Mucosa of descending colon (tissue), 3 donors: ENCODE measurements at regions not wholly inside any gene's neighbourhood (a gene's known extent, or its start where the extent isn't known, plus 50 kb on each side); places are given as distances from the start of the nearest gene placed in this dataset.

ENCODE experiments used
- ATAC-seq: fragments of 200-7000 bp; cut with Tn5 transposase; one replicate; pipeline ENCODE4 v1.9.1; 2020; ENCODE audit warnings: mild to moderate bottlenecking, moderate library complexity
- DNase-seq, 3 donors: peaks; one replicate each; pipeline ENCODE4 v3.0.0-alpha.2; 2020
- H3K36me3 ChIP-seq: fragments of 200-600 bp; one replicate; pipeline ENCODE4 v1.8.0; 2021; ENCODE audit warnings: low read depth, mild to moderate bottlenecking
- H3K4me1 ChIP-seq: fragments of 200-600 bp; one replicate; pipeline ENCODE4 v1.8.0; 2021; ENCODE audit warnings: low read depth, mild to moderate bottlenecking
- H3K4me3 ChIP-seq: fragments of 200-600 bp; one replicate; pipeline ENCODE4 v1.8.0; 2021; ENCODE audit warnings: mild to moderate bottlenecking
- H3K9me3 ChIP-seq: fragments of 200-600 bp; one replicate; pipeline ENCODE4 v1.8.0; 2021; ENCODE audit warnings: mild to moderate bottlenecking
- CTCF ChIP-seq: fragments of 200-600 bp; IDR thresholded peaks from one replicate; pipeline ENCODE4 v1.8.0; 2022; ENCODE audit warnings: antibody characterized with exemption, mild to moderate bottlenecking
- intact Hi-C, 2 donors: fragments of 100-400 bp; cut with DNase I in 1 of 2; cut with micrococcal nuclease in 1 of 2; formaldehyde crosslinking; loops; one replicate each; pipeline versions ENCODE4 v1.11.0 to v1.11.1; 2022; cut with DNase I, micrococcal nuclease
- donor health status: DM: no; HTN: no; CAD: no; lungs with moderate emphysema.
- donor health status: DM: no; HTN: no; CAD: no.
- donor health status: DM: no; HTN: yes; CAD: no.

GRCh38 chr12:67742461-67742860, 93.9 kb downstream of the DYRK2 start:
- no peak for DNase-seq
- TF ChIP-seq CTCF: no peak
- H3K4me1 ChIP-seq: peaks cover 6% of the 10 kb centered on the region
- intact Hi-C loops: no loop called here
- no peak for ATAC-seq
- no peak overlapping the region for H3K4me3 ChIP-seq
- no peaks in the 10 kb centered on the region for H3K36me3 ChIP-seq
- no peaks in the 10 kb centered on the region for H3K9me3 ChIP-seq

GRCh38 chr12:67747869-67748742, 99.6 kb downstream of the DYRK2 start:
- ATAC-seq: peak; percentile 87
- Histone ChIP-seq H3K4me3 (no peak overlapping the region), H3K9me3 (no peaks in the 10 kb centered on the region), H3K4me1 (peaks cover 12% of the 10 kb centered on the region), H3K36me3 (no peaks in the 10 kb centered on the region)
- no peak for TF ChIP-seq CTCF
- intact Hi-C loops: no loop called here
- DNase-seq: peak; percentile 56 to 75 (median 61)

GRCh38 chr12:67748743-67749040, 100.1 kb downstream of the DYRK2 start:
- Histone ChIP-seq H3K4me1 (peaks cover 12% of the 10 kb centered on the region), H3K9me3 (no peaks in the 10 kb centered on the region), H3K4me3 (no peak overlapping the region), H3K36me3 (no peaks in the 10 kb centered on the region)
- DNase-seq (peak in 1 of 3 donors; percentile 50), ATAC-seq (peak; percentile 86)
- no peak for TF ChIP-seq CTCF
- intact Hi-C loops: no loop called here

GRCh38 chr12:67750513-67751183, 102.1 kb downstream of the DYRK2 start:
- Histone ChIP-seq H3K4me3 (no peak overlapping the region), H3K9me3 (no peaks in the 10 kb centered on the region), H3K36me3 (no peaks in the 10 kb centered on the region), H3K4me1 (peaks cover 12% of the 10 kb centered on the region)
- no peak for TF ChIP-seq CTCF
- no peak for ATAC-seq
- DNase-seq: no peak
- intact Hi-C loops: no loop called here

- Histone ChIP-seq H3K4me3 (no peak overlapping the region), H3K36me3 (no peaks in the 10 kb centered on the region), H3K9me3 (no peaks in the 10 kb centered on the region), H3K4me1 (peaks cover 12% of the 10 kb centered on the region)
- TF ChIP-seq CTCF: no peak
- intact Hi-C loops: no loop called here
- ATAC-seq: no peak
- DNase-seq: no peak
These were observed 102.9 kb downstream of the DYRK2 start for GRCh38 chr12:67751381-67751928.
